ENCODE measurements at regions not wholly inside any gene's neighbourhood (a gene's known extent, or its start where the extent isn't known, plus 50 kb on each side); places are given as distances from the start of the nearest gene placed in this dataset.

DNA sequence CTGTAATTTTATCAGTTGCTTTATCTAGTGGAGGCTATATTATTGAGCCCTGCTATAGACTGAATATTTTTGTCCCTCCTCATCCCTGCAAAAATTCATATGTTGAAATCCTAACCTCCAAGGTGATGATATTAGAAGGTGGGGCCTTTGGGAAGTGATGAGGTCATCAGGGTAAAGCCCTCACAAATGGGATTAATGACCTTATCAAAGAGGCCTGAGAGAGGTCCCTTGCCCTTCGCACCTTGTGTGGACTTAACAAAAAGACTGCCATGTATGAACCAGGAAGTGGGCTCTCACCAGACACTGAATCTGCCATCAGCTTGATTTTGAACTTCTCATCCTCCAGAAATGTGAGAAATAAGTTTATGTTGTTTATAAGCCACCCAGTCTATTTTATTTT, 381.4 kb upstream of the ONECUT1 start:
- DNase-seq (ENCODE audit: extremely low read depth in 1 of 4, low spot score in 3 of 4) (no peak), ATAC-seq (no peak), FAIRE-seq (no peak)
- no peak overlapping the region for H3K9ac ChIP-seq (ENCODE audit: insufficient read depth in 1 of 2, low read depth in 2 of 2, low read length in 2 of 2)
- no peaks in the 10 kb centered on the region for H3K79me2 ChIP-seq (ENCODE audit: control insufficient read depth, insufficient read depth, low read length)
- H4K20me1 ChIP-seq (replicated peaks; ENCODE audit: control insufficient read depth, insufficient read depth, low read length) = no peaks in the 10 kb centered on the region
- no peak overlapping the region for H2AFZ ChIP-seq (ENCODE audit: low read depth, low read length)
- H3K27ac ChIP-seq (ENCODE audit: extremely low read depth, low read depth, low read length) = no peak overlapping the region
- no TSS peak for BruUV-seq (replicated peaks)
- H3K36me3 ChIP-seq (ENCODE audit: control insufficient read depth, insufficient read depth, low read length) = no peaks in the 10 kb centered on the region
- WGBS (ENCODE audit: insufficient coverage, low coverage, missing lambda C conversion rate) = 0% methylated on average over 1 of the region's 1 CpG
- no peaks in the 10 kb centered on the region for H3K4me1 ChIP-seq (replicated peaks in 1 of 2; ENCODE audit: control insufficient read depth in 2 of 2, insufficient read depth in 2 of 2, low read length in 2 of 2)
- in situ Hi-C loops (cut with MboI) = no loop called here
- TF ChIP-seq MYBL2 (IDR thresholded peaks at IDR 0.05; ENCODE audit: low read depth) = no peak
- no peak for TF ChIP-seq MYBL2 (CRISPR knock-in tag; IDR thresholded peaks at IDR 0.05; ENCODE audit: borderline replicate concordance)
- TF ChIP-seq, protein P1, sequence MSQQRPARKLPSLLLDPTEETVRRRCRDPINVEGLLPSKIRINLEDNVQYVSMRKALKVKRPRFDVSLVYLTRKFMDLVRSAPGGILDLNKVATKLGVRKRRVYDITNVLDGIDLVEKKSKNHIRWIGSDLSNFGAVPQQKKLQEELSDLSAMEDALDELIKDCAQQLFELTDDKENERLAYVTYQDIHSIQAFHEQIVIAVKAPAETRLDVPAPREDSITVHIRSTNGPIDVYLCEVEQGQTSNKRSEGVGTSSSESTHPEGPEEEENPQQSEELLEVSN (IDR thresholded peaks at IDR 0.05; ENCODE audit: borderline replicate concordance in 1 of 2, extremely low read depth in 1 of 2, insufficient read depth in 1 of 2, insufficient read length in 1 of 2, low read depth in 1 of 2, low read length in 1 of 2, poor library complexity in 1 of 2, severe bottlenecking in 1 of 2) = no peak
- TF ChIP-seq, protein P2, sequence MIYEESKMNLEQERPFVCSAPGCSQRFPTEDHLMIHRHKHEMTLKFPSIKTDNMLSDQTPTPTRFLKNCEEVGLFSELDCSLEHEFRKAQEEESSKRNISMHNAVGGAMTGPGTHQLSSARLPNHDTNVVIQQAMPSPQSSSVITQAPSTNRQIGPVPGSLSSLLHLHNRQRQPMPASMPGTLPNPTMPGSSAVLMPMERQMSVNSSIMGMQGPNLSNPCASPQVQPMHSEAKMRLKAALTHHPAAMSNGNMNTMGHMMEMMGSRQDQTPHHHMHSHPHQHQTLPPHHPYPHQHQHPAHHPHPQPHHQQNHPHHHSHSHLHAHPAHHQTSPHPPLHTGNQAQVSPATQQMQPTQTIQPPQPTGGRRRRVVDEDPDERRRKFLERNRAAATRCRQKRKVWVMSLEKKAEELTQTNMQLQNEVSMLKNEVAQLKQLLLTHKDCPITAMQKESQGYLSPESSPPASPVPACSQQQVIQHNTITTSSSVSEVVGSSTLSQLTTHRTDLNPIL (CRISPR knock-in tag; IDR thresholded peaks at IDR 0.05) = no peak
- H3K9me3 ChIP-seq (replicated peaks; ENCODE audit: control insufficient read depth, insufficient read depth, low read depth, low read length) = no peaks in the 10 kb centered on the region; the same call in 1 of the 2 replicates
- ChIA-PET CTCF (ENCODE audit: low intra/inter-chr PET ratio) (no interaction called here), POLR2A (no interaction called here)
- H3K4me2 ChIP-seq (ENCODE audit: insufficient read depth, low read length) = no peak overlapping the region
- intact Hi-C loops (cut with micrococcal nuclease) = no loop called here
- H3K9me1 ChIP-seq (ENCODE audit: control insufficient read depth, insufficient read depth, low read length) = no peaks in the 10 kb centered on the region
- H3K27me3 ChIP-seq (ENCODE audit: control insufficient read depth in 2 of 2, insufficient read depth in 2 of 2, low read length in 2 of 2) = no peaks in the 10 kb centered on the region
- H3K4me3 ChIP-seq = no peak overlapping the region
